ENCODE measurements at regions not wholly inside any gene's neighbourhood (a gene's known extent, or its start where the extent isn't known, plus 50 kb on each side); places are given as distances from the start of the nearest gene placed in this dataset.

DNA sequence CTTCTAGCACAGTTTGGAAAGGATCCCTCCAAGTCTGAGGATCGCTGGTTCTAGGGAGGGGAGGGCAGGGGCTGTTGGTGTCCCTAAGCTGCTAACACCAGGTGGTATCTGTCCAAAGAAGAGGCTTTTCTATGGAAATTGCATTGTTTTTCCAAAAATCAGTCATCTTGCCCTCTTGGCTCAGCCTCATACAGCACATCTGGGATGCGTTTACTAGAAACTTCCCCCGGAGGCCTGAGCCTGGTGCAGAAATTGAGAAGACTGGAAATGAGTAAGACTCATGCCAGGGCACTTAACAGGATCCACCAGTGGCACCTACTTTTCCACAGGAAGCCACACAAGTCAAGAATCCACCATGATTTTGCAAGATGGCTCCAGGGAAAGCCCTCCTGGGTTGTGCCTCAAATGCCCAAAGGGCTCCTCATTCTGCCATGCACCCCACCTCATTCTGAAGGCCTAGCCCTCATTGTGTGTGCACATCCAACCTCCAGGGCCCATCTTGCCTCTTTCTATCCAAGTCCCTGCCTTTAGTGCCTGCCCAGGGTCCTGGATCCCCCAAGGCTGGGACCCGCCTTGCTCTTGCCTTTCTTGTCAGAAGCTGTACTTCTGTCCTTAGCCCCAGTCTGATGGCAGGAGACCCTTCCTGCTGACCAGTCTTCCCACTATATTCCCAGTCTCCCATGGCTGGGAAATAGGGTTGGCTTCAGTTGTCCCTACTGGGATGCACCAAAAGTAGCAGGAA lies 97.6 kb downstream of the MRPL14 start:
- TF ChIP-seq, protein P1, sequence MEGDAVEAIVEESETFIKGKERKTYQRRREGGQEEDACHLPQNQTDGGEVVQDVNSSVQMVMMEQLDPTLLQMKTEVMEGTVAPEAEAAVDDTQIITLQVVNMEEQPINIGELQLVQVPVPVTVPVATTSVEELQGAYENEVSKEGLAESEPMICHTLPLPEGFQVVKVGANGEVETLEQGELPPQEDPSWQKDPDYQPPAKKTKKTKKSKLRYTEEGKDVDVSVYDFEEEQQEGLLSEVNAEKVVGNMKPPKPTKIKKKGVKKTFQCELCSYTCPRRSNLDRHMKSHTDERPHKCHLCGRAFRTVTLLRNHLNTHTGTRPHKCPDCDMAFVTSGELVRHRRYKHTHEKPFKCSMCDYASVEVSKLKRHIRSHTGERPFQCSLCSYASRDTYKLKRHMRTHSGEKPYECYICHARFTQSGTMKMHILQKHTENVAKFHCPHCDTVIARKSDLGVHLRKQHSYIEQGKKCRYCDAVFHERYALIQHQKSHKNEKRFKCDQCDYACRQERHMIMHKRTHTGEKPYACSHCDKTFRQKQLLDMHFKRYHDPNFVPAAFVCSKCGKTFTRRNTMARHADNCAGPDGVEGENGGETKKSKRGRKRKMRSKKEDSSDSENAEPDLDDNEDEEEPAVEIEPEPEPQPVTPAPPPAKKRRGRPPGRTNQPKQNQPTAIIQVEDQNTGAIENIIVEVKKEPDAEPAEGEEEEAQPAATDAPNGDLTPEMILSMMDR (IDR thresholded peaks at IDR 0.05; ENCODE audit: borderline replicate concordance, extremely low read depth, low read length, poor library complexity, severe bottlenecking), result no peak
- no peak for TF ChIP-seq EZH2 (IDR thresholded peaks at IDR 0.05; ENCODE audit: borderline replicate concordance, low read depth, low read length, severe bottlenecking)

Measured in DND-41 (cell line).